OCI-LY1 (cell line): ENCODE measurements at regions not wholly inside any gene's neighbourhood (a gene's known extent, or its start where the extent isn't known, plus 50 kb on each side); places are given as distances from the start of the nearest gene placed in this dataset.

Experiments
- CTCF ChIP-seq: fragments of 200-600 bp; sonication (generic), shearing (Covaris generic); IDR thresholded peaks from 2 replicates; pipeline ENCODE4 v1.5.1; 2017; ENCODE audit warnings: mild to moderate bottlenecking, antibody characterized with exemption, low read length, moderate library complexity, mixed read lengths
- EZH2 ChIP-seq: fragments of 200-600 bp; sonication (generic), shearing (Covaris generic); IDR thresholded peaks from 2 replicates; pipeline ENCODE4 v1.8.0; 2017; ENCODE audit warnings: borderline replicate concordance, mixed run types, mild to moderate bottlenecking, antibody characterized with exemption, low read length, moderate library complexity, mixed read lengths

GRCh38 chr13:70394031-70394548 is 285.8 kb upstream of the KLHL1 start:
- no peak for TF ChIP-seq CTCF
- no peak for TF ChIP-seq EZH2
